Neutrophil (primary cell): ENCODE measurements at regions not wholly inside any gene's neighbourhood (a gene's known extent, or its start where the extent isn't known, plus 50 kb on each side); places are given as distances from the start of the nearest gene placed in this dataset.

Source experiments
- H3K27ac ChIP-seq: fragments of 200-600 bp; sonication (generic); 2 replicates; pipeline ENCODE4 v1.5.1; 2016; ENCODE audit warnings: mild to moderate bottlenecking, moderate library complexity
- H3K27me3 ChIP-seq: fragments of 200-600 bp; sonication (generic); 2 replicates; pipeline ENCODE4 v1.6.0; 2016; ENCODE audit warnings: mild to moderate bottlenecking
- H3K36me3 ChIP-seq: fragments of 200-600 bp; sonication (generic); 2 replicates; pipeline ENCODE4 v1.5.1; 2017
- H3K4me1 ChIP-seq, 2 experiments: fragments of 200-600 bp in 1 of 2; sonication (generic) in 1 of 2; 1 replicate in 1 of 2; 2 replicates in 1 of 2; pipeline versions ENCODE4 v1.5.1 to v1.6.1; 2013 to 2016; ENCODE audit warnings: low read depth in 1 of 2, low read length in 1 of 2, mild to moderate bottlenecking in 1 of 2, moderate library complexity in 1 of 2; ENCODE audit not compliant: control insufficient read depth in 1 of 2, insufficient read depth in 1 of 2
- H3K4me3 ChIP-seq, 2 experiments: fragments of 200-600 bp in 1 of 2; sonication (generic) in 1 of 2; 1 replicate in 1 of 2; 2 replicates in 1 of 2; pipeline ENCODE4 v1.5.1; 2013 to 2016; ENCODE audit warnings: low read depth in 1 of 2, low read length in 1 of 2, mild to moderate bottlenecking in 1 of 2, moderate library complexity in 1 of 2
- H3K9me3 ChIP-seq: fragments of 200-600 bp; sonication (generic); 2 replicates; pipeline ENCODE4 v1.5.1; 2016
- CTCF ChIP-seq: fragments of 200-600 bp; sonication (generic); IDR thresholded peaks from 2 replicates; pipeline ENCODE4 v1.5.1; 2016; ENCODE audit warnings: antibody characterized with exemption

- H3K4me1 ChIP-seq: no peaks in the 10 kb centered on the region
- H3K27ac ChIP-seq: no peak overlapping the region
- no peaks in the 10 kb centered on the region for H3K36me3 ChIP-seq
- no peaks in the 10 kb centered on the region for H3K9me3 ChIP-seq
- H3K27me3 ChIP-seq: no peaks in the 10 kb centered on the region
- no peak for TF ChIP-seq CTCF
- no peak overlapping the region for H3K4me3 ChIP-seq
These were observed 868.8 kb downstream of the EPHA4 start for GRCh38 chr2:220703279-220703678.

- Histone ChIP-seq H3K4me1 (no peaks in the 10 kb centered on the region), H3K27me3 (no peaks in the 10 kb centered on the region), H3K36me3 (no peaks in the 10 kb centered on the region), H3K4me3 (no peak overlapping the region), H3K9me3 (no peaks in the 10 kb centered on the region), H3K27ac (no peak overlapping the region)
- no peak for TF ChIP-seq CTCF
These were observed 868.0 kb downstream of the EPHA4 start for GRCh38 chr2:220704081-220704480.

- no peak for TF ChIP-seq CTCF
- Histone ChIP-seq H3K27ac (no peak overlapping the region), H3K36me3 (no peaks in the 10 kb centered on the region), H3K9me3 (no peaks in the 10 kb centered on the region), H3K4me3 (no peak overlapping the region), H3K27me3 (no peaks in the 10 kb centered on the region), H3K4me1 (no peaks in the 10 kb centered on the region)
These were observed 867.3 kb downstream of the EPHA4 start for GRCh38 chr2:220704810-220705209.

GRCh38 chr2:220705678-220706077 is 866.4 kb downstream of the EPHA4 start:
- no peaks in the 10 kb centered on the region for H3K36me3 ChIP-seq
- no peaks in the 10 kb centered on the region for H3K4me1 ChIP-seq
- H3K9me3 ChIP-seq: no peaks in the 10 kb centered on the region
- TF ChIP-seq CTCF: no peak
- no peak overlapping the region for H3K27ac ChIP-seq
- no peak overlapping the region for H3K4me3 ChIP-seq
- no peaks in the 10 kb centered on the region for H3K27me3 ChIP-seq

- Histone ChIP-seq H3K27ac (no peak overlapping the region), H3K36me3 (no peaks in the 10 kb centered on the region), H3K4me3 (no peak overlapping the region), H3K9me3 (no peaks in the 10 kb centered on the region), H3K4me1 (no peaks in the 10 kb centered on the region), H3K27me3 (no peaks in the 10 kb centered on the region)
- TF ChIP-seq CTCF: no peak
These were observed 864.8 kb downstream of the EPHA4 start for GRCh38 chr2:220707261-220707660.

- no peaks in the 10 kb centered on the region for H3K9me3 ChIP-seq
- no peaks in the 10 kb centered on the region for H3K27me3 ChIP-seq
- no peaks in the 10 kb centered on the region for H3K4me1 ChIP-seq
- no peaks in the 10 kb centered on the region for H3K36me3 ChIP-seq
- H3K4me3 ChIP-seq: no peak overlapping the region
- TF ChIP-seq CTCF: no peak
- no peak overlapping the region for H3K27ac ChIP-seq
These were observed 863.7 kb downstream of the EPHA4 start for GRCh38 chr2:220708366-220708765.
